ENCODE measurements at regions not wholly inside any gene's neighbourhood (a gene's known extent, or its start where the extent isn't known, plus 50 kb on each side); places are given as distances from the start of the nearest gene placed in this dataset.

- no peaks in the 10 kb centered on the region for H3K9me1 ChIP-seq (replicated peaks; ENCODE audit: control insufficient read depth, extremely low read depth, insufficient read depth, low read length)
- CTCF ChIA-PET: interaction anchor here (1.4 kb wide), 1 partner anchor 52 kb away, joined by 5 read pairs; no protein-coding TSS in a partner anchor
- no peak overlapping the region for H3K4me2 ChIP-seq (ENCODE audit: insufficient read depth, low read length)
- no peaks in the 10 kb centered on the region for H3K36me3 ChIP-seq (ENCODE audit: control insufficient read depth in 2 of 2, extremely low read depth in 1 of 2, insufficient read depth in 2 of 2, low read length in 2 of 2)
- no peak overlapping the region for H3K4me3 ChIP-seq (replicated peaks in 1 of 3; ENCODE audit: insufficient read depth in 1 of 3, low read depth in 1 of 3, low read length in 3 of 3)
- dilution Hi-C loops (cut with MboI; ENCODE audit: extremely low pct_ligation_motif_present, low sequenced_read_pairs): no loop called here
- no peaks in the 10 kb centered on the region for H3K4me1 ChIP-seq (ENCODE audit: control insufficient read depth, extremely low read depth, insufficient read depth, low read length)
- intact Hi-C loops (cut with micrococcal nuclease): no loop called here
- FAIRE-seq (no peak), DNase-seq (ENCODE audit: low read depth, low spot score) (no peak)
- BruUV-seq (replicated peaks): no TSS peak
- no peak overlapping the region for H3K27ac ChIP-seq (ENCODE audit: insufficient read depth, low read depth, low read length)
- H3K27me3 ChIP-seq (ENCODE audit: control insufficient read depth in 2 of 2, insufficient read depth in 2 of 2, low read length in 2 of 2): no peaks in the 10 kb centered on the region
- no peaks in the 10 kb centered on the region for H3K79me2 ChIP-seq (ENCODE audit: control insufficient read depth, insufficient read depth, low read length)
- no peak for TF ChIP-seq MYC (IDR thresholded peaks at IDR 0.05; ENCODE audit: low read depth, low read length)
- TF ChIP-seq JUN (IDR thresholded peaks at IDR 0.05; ENCODE audit: borderline replicate concordance, insufficient read depth, insufficient read length, low read depth): no peak
- no peak for TF ChIP-seq POLR2AphosphoS5 (IDR thresholded peaks at IDR 0.05; ENCODE audit: insufficient read depth, low read depth, low read length)
- TF ChIP-seq EZH2 (IDR thresholded peaks at IDR 0.05; ENCODE audit: borderline replicate concordance, low read depth, low read length, severe bottlenecking): no peak
- TF ChIP-seq, protein P1, sequence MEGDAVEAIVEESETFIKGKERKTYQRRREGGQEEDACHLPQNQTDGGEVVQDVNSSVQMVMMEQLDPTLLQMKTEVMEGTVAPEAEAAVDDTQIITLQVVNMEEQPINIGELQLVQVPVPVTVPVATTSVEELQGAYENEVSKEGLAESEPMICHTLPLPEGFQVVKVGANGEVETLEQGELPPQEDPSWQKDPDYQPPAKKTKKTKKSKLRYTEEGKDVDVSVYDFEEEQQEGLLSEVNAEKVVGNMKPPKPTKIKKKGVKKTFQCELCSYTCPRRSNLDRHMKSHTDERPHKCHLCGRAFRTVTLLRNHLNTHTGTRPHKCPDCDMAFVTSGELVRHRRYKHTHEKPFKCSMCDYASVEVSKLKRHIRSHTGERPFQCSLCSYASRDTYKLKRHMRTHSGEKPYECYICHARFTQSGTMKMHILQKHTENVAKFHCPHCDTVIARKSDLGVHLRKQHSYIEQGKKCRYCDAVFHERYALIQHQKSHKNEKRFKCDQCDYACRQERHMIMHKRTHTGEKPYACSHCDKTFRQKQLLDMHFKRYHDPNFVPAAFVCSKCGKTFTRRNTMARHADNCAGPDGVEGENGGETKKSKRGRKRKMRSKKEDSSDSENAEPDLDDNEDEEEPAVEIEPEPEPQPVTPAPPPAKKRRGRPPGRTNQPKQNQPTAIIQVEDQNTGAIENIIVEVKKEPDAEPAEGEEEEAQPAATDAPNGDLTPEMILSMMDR (IDR thresholded peaks at IDR 0.05; ENCODE audit: extremely low read depth in 1 of 2, insufficient read depth in 1 of 2, low read depth in 1 of 2, low read length in 2 of 2): no peak
- no peak for TF ChIP-seq POLR2A (IDR thresholded peaks at IDR 0.05; ENCODE audit: low read depth, low read length)
- TF ChIP-seq FOS (IDR thresholded peaks at IDR 0.05; ENCODE audit: borderline replicate concordance, insufficient read depth, low read length): no peak
- no peak for TF ChIP-seq MAX (IDR thresholded peaks at IDR 0.05; ENCODE audit: insufficient read depth, insufficient read length)
- no peak for TF ChIP-seq GATA2 (IDR thresholded peaks at IDR 0.05; ENCODE audit: insufficient read depth, insufficient read length, low read depth, low read length)
- H2AFZ ChIP-seq (ENCODE audit: low read depth, low read length): no peak overlapping the region
- H3K9me3 ChIP-seq (replicated peaks; ENCODE audit: control insufficient read depth, insufficient read depth, low read length): no peaks in the 10 kb centered on the region
- H3K9ac ChIP-seq (replicated peaks; ENCODE audit: extremely low read depth, insufficient read depth, low read length): no peak overlapping the region
- no peaks in the 10 kb centered on the region for H4K20me1 ChIP-seq (replicated peaks; ENCODE audit: control insufficient read depth, extremely low read depth, insufficient read depth, low read length)
- POLR2A ChIA-PET: no interaction called here
These were observed 1162.6 kb upstream of the SLC39A10 start for GRCh38 chr2:194494401-194494800.

Measured in endothelial cell of umbilical vein (primary cell).